ENCODE measurements at regions not wholly inside any gene's neighbourhood (a gene's known extent, or its start where the extent isn't known, plus 50 kb on each side); places are given as distances from the start of the nearest gene placed in this dataset.

- no peak for TF ChIP-seq HDGF (IDR thresholded peaks at IDR 0.05)
- no peak for TF ChIP-seq EZH2 (IDR thresholded peaks at IDR 0.05; ENCODE audit: borderline replicate concordance, control insufficient read depth, low read depth, low read length)
- TF ChIP-seq SIX5 (IDR thresholded peaks at IDR 0.05; ENCODE audit: low read depth, low read length, severe bottlenecking): no peak
- TF ChIP-seq CHD4 (IDR thresholded peaks at IDR 0.05): no peak
- TF ChIP-seq BHLHE40 (IDR thresholded peaks at IDR 0.05; ENCODE audit: borderline replicate concordance in 1 of 2, low read depth in 2 of 2, low read length in 1 of 2): no peak
- no peak for TF ChIP-seq TCF12 (IDR thresholded peaks at IDR 0.05; ENCODE audit: low read depth, low read length)
- no peak for TF ChIP-seq CTCF (IDR thresholded peaks at IDR 0.05 in 2 of 3, conservative IDR thresholded peaks at IDR 0.05 in 1 of 3; ENCODE audit: control insufficient read depth in 2 of 3, extremely low read depth in 1 of 3, insufficient read depth in 1 of 3, low read depth in 3 of 3, low read length in 3 of 3)
- TF ChIP-seq TARDBP (IDR thresholded peaks at IDR 0.05; ENCODE audit: borderline replicate concordance): no peak
- no peak for TF ChIP-seq CHD2 (IDR thresholded peaks at IDR 0.05; ENCODE audit: borderline replicate concordance, low read depth, low read length)
- TF ChIP-seq MLLT1 (IDR thresholded peaks at IDR 0.05): no peak
Observed at GRCh38 chr12:59093073-59093772, 172.9 kb upstream of the LRIG3 start.

Measured in GM12878 (cell line).